ENCODE measurements at regions not wholly inside any gene's neighbourhood (a gene's known extent, or its start where the extent isn't known, plus 50 kb on each side); places are given as distances from the start of the nearest gene placed in this dataset.

GRCh38 chr7:89798599-89798996, 355.7 kb upstream of the STEAP1 start:
- TF ChIP-seq CTCF (IDR thresholded peaks at IDR 0.05) (no peak), POLR2A (IDR thresholded peaks at IDR 0.05) (no peak)
